GM18858 (cell line): ENCODE measurements at regions not wholly inside any gene's neighbourhood (a gene's known extent, or its start where the extent isn't known, plus 50 kb on each side); places are given as distances from the start of the nearest gene placed in this dataset.
"Not testable (repeated sequence)": the region's sequence is repeated elsewhere in the genome, so short reads cannot be mapped to it uniquely, and the experiment has no call there.

Source experiments
- ATAC-seq: cut with Tn5 transposase; IDR thresholded peaks from one replicate; pipeline ENCODE4 v1.9.1; 2021; ENCODE audit not compliant: unreplicated experiment

- no peak for ATAC-seq
Observed at GRCh38 chr18:9047715-9048114, 54.8 kb upstream of the NDUFV2 start.

DNA sequence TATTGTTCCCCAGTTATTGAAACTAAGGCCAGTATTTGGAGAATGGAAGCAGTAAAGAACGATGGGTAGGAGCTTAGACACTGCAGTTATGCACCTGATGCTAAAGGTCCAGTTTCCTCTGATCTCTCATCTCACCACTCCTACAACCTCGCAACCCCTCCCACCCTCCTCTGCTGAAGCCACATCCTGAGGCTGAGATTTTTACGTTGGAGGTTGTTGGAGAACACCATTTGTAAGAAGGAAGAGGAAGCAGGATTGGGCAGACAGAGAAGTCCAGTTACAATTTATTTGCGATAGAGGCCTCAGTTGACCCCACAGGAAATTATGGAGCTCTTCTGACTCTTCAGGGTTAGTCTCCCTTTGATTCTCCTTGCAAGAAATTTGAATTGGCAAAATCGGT lies 54.3 kb upstream of the NDUFV2 start:
- no peak for ATAC-seq

- no peak for ATAC-seq
Observed at GRCh38 chr18:9048808-9049494, 53.5 kb upstream of the NDUFV2 start.

- ATAC-seq = no peak
Observed at GRCh38 chr18:9049495-9049809, 53.0 kb upstream of the NDUFV2 start.

DNA sequence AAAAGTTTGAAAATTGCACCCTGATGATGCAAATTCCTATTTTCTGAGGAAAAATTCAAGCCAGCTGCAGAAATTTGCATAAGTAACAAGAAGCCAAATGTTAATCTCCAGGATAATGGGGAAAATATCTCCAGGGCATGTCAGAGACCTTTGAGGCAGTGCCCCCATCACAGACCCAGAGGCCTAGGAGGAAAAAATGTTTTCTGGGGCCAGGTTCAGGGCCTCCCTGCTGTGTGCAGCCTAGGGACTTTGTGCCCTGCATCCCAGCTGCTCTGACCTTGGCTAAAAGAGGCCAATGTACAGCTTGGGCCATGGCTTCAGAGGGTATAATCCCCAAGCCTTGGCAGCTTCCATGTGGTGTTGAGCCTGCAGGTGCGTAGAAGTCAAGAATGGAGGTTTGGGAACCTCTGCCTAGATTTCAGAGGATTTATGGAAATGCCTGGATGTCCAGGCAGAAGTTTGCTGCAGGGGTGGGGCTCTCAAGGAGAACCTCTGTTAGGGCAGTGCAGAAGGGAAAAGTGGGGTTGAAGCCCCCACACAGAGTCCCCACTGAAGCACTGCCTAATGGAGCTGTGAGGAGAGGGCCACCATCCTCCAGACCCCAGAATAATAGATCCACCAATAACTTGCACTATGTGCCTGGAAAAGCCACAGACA lies 51.7 kb upstream of the NDUFV2 start:
- not testable (repeated sequence) for ATAC-seq
